ENCODE measurements at regions not wholly inside any gene's neighbourhood (a gene's known extent, or its start where the extent isn't known, plus 50 kb on each side); places are given as distances from the start of the nearest gene placed in this dataset.

GRCh38 chr12:31217356-31218130 lies 108.4 kb downstream of the SINHCAF start:
- no peak for DNase-seq

GRCh38 chr12:31218203-31219025 lies 107.5 kb downstream of the SINHCAF start:
- no peak for DNase-seq

GRCh38 chr12:31219521-31219920 lies 106.4 kb downstream of the SINHCAF start:
- no peak for DNase-seq

GRCh38 chr12:31220061-31220460 lies 105.9 kb downstream of the SINHCAF start:
- no peak for DNase-seq

GRCh38 chr12:31220633-31221550 lies 105.1 kb downstream of the SINHCAF start:
- DNase-seq: no peak

- no peak for DNase-seq
Measured at GRCh38 chr12:31221551-31221945, 104.4 kb downstream of the SINHCAF start.

- peak; percentile 71 for DNase-seq
Measured at GRCh38 chr12:31222620-31223222, 103.2 kb downstream of the SINHCAF start.

GRCh38 chr12:31223640-31224039 lies 102.3 kb downstream of the SINHCAF start:
- peak; percentile 10 for DNase-seq

GRCh38 chr12:31224768-31225448 lies 101.0 kb downstream of the SINHCAF start:
- DNase-seq: no peak

GRCh38 chr12:31225656-31226535 lies 100.1 kb downstream of the SINHCAF start:
- DNase-seq: no peak

GRCh38 chr12:31226639-31227038 lies 99.3 kb downstream of the SINHCAF start:
- DNase-seq: peak; percentile 75

GRCh38 chr12:31227401-31227981 lies 98.5 kb downstream of the SINHCAF start:
- no peak for DNase-seq

GRCh38 chr12:31228811-31229792 lies 96.8 kb downstream of the SINHCAF start:
- no peak for DNase-seq

GRCh38 chr12:31230004-31230403 lies 95.9 kb downstream of the SINHCAF start:
- DNase-seq: no peak

Data from NCI-H2171 treated with DMSO at 0.1 percent for 48 hours (cell line).